ENCODE measurements at regions not wholly inside any gene's neighbourhood (a gene's known extent, or its start where the extent isn't known, plus 50 kb on each side); places are given as distances from the start of the nearest gene placed in this dataset.

GRCh38 chr7:86942995-86943394 is 116.5 kb downstream of the ELAPOR2 start:
- no peak for TF ChIP-seq POLR2A (IDR thresholded peaks at IDR 0.05)
- no peak for TF ChIP-seq CTCF (IDR thresholded peaks at IDR 0.05)
